ACC112 (cell line): ENCODE measurements at regions not wholly inside any gene's neighbourhood (a gene's known extent, or its start where the extent isn't known, plus 50 kb on each side); places are given as distances from the start of the nearest gene placed in this dataset.

Experiments
- H2AFZ ChIP-seq: fragments of 200-600 bp; sonication (generic); one replicate; pipeline ENCODE4 v1.6.0; 2017; ENCODE audit warnings: antibody characterized with exemption, low read length; ENCODE audit not compliant: unreplicated experiment
- H3K27ac ChIP-seq: fragments of 200-600 bp; sonication (generic); 2 replicates; pipeline ENCODE4 v1.5.1; 2014; ENCODE audit warnings: low read depth, mild to moderate bottlenecking, antibody characterized with exemption, low read length, moderate library complexity
- H3K27me3 ChIP-seq: fragments of 200-600 bp; sonication (generic); 2 replicates; pipeline ENCODE4 v1.6.1; 2014; ENCODE audit warnings: mild to moderate bottlenecking, antibody characterized with exemption, low read length, moderate library complexity, mixed read lengths; ENCODE audit not compliant: insufficient read depth
- H3K36me3 ChIP-seq: fragments of 200-600 bp; sonication (generic); 2 replicates; pipeline ENCODE4 v1.6.1; 2016; ENCODE audit warnings: mild to moderate bottlenecking, antibody characterized with exemption, low read length, moderate library complexity, mixed read lengths; ENCODE audit not compliant: insufficient read depth
- H3K4me1 ChIP-seq: fragments of 200-600 bp; sonication (generic); one replicate; pipeline ENCODE4 v1.6.1; 2016; ENCODE audit warnings: low read length, mixed read lengths; ENCODE audit not compliant: insufficient read depth, unreplicated experiment, control insufficient read depth
- H3K4me3 ChIP-seq: fragments of 200-600 bp; sonication (generic); 2 replicates; pipeline ENCODE4 v1.5.1; 2014; ENCODE audit warnings: mild to moderate bottlenecking, low read depth, low read length
- H3K79me2 ChIP-seq: fragments of 200-600 bp; sonication (generic); one replicate; pipeline ENCODE4 v1.6.0; 2016; ENCODE audit warnings: low read length; ENCODE audit not compliant: control insufficient read depth, unreplicated experiment, insufficient read depth

- Histone ChIP-seq H2AFZ (no peak overlapping the region), H3K36me3 (no peaks in the 10 kb centered on the region), H3K4me1 (peaks cover 6% of the 10 kb centered on the region), H3K4me3 (no peak overlapping the region), H3K79me2 (no peaks in the 10 kb centered on the region), H3K27me3 (peaks cover 44% of the 10 kb centered on the region), H3K27ac (no peak overlapping the region)
Observed at GRCh38 chr1:60870269-60870865, 212.0 kb upstream of the NFIA start.

GRCh38 chr1:60868901-60869663 lies 213.3 kb upstream of the NFIA start:
- no peaks in the 10 kb centered on the region for H3K4me1 ChIP-seq
- peaks cover 55% of the 10 kb centered on the region for H3K27me3 ChIP-seq
- H3K27ac ChIP-seq, result no peak overlapping the region
- no peak overlapping the region for H3K4me3 ChIP-seq
- no peak overlapping the region for H2AFZ ChIP-seq
- no peaks in the 10 kb centered on the region for H3K79me2 ChIP-seq
- H3K36me3 ChIP-seq, result no peaks in the 10 kb centered on the region

- Histone ChIP-seq H3K27me3 (peaks cover 68% of the 10 kb centered on the region), H3K4me3 (no peak overlapping the region), H3K27ac (no peak overlapping the region), H3K4me1 (no peaks in the 10 kb centered on the region), H3K36me3 (no peaks in the 10 kb centered on the region), H3K79me2 (no peaks in the 10 kb centered on the region), H2AFZ (no peak overlapping the region)
Observed at GRCh38 chr1:60867782-60868181, 214.6 kb upstream of the NFIA start.

- H2AFZ ChIP-seq, result no peak overlapping the region
Observed at GRCh38 chr1:60866917-60867531, 215.3 kb upstream of the NFIA start.

GRCh38 chr1:60866226-60866900 lies 216.0 kb upstream of the NFIA start:
- H3K27me3 ChIP-seq, result peaks cover 73% of the 10 kb centered on the region
- no peaks in the 10 kb centered on the region for H3K4me1 ChIP-seq

More at GRCh38 chr1:60866917-60867531, 215.3 kb upstream of the NFIA start:
- no peaks in the 10 kb centered on the region for H3K4me1 ChIP-seq
- H3K79me2 ChIP-seq, result no peaks in the 10 kb centered on the region
- H3K36me3 ChIP-seq, result no peaks in the 10 kb centered on the region
- no peak overlapping the region for H3K4me3 ChIP-seq
- peaks cover 72% of the 10 kb centered on the region for H3K27me3 ChIP-seq
- no peak overlapping the region for H3K27ac ChIP-seq

GRCh38 chr1:60865166-60865565 lies 217.2 kb upstream of the NFIA start:
- no peak overlapping the region for H3K4me3 ChIP-seq
- peaks cover 67% of the 10 kb centered on the region for H3K27me3 ChIP-seq
- no peaks in the 10 kb centered on the region for H3K4me1 ChIP-seq
- H3K79me2 ChIP-seq, result no peaks in the 10 kb centered on the region
- H2AFZ ChIP-seq, result no peak overlapping the region
- H3K27ac ChIP-seq, result no peak overlapping the region
- H3K36me3 ChIP-seq, result no peaks in the 10 kb centered on the region

More at GRCh38 chr1:60866226-60866900, 216.0 kb upstream of the NFIA start:
- Histone ChIP-seq H2AFZ (no peak overlapping the region), H3K27ac (no peak overlapping the region), H3K4me3 (no peak overlapping the region), H3K79me2 (no peaks in the 10 kb centered on the region), H3K36me3 (no peaks in the 10 kb centered on the region)

- Histone ChIP-seq H3K4me3 (no peak overlapping the region), H3K79me2 (no peaks in the 10 kb centered on the region), H3K4me1 (no peaks in the 10 kb centered on the region), H3K27me3 (peaks cover 67% of the 10 kb centered on the region), H2AFZ (no peak overlapping the region), H3K36me3 (no peaks in the 10 kb centered on the region), H3K27ac (no peak overlapping the region)
Observed at GRCh38 chr1:60864722-60865121, 217.6 kb upstream of the NFIA start.

GRCh38 chr1:60863131-60863530 lies 219.2 kb upstream of the NFIA start:
- H3K27ac ChIP-seq, result no peak overlapping the region
- no peaks in the 10 kb centered on the region for H3K79me2 ChIP-seq
- no peak overlapping the region for H2AFZ ChIP-seq
- H3K27me3 ChIP-seq, result peaks cover 56% of the 10 kb centered on the region
- H3K4me3 ChIP-seq, result no peak overlapping the region
- H3K36me3 ChIP-seq, result no peaks in the 10 kb centered on the region
- no peaks in the 10 kb centered on the region for H3K4me1 ChIP-seq

- Histone ChIP-seq H3K79me2 (no peaks in the 10 kb centered on the region), H3K36me3 (no peaks in the 10 kb centered on the region), H3K4me1 (no peaks in the 10 kb centered on the region), H2AFZ (no peak overlapping the region), H3K4me3 (no peak overlapping the region), H3K27ac (no peak overlapping the region), H3K27me3 (peaks cover 45% of the 10 kb centered on the region)
Observed at GRCh38 chr1:60861961-60862567, 220.3 kb upstream of the NFIA start.

GRCh38 chr1:60859111-60859510 lies 223.2 kb upstream of the NFIA start:
- H2AFZ ChIP-seq, result no peak overlapping the region
- H3K27me3 ChIP-seq, result peaks cover 26% of the 10 kb centered on the region
- H3K27ac ChIP-seq, result no peak overlapping the region
- no peaks in the 10 kb centered on the region for H3K36me3 ChIP-seq
- no peaks in the 10 kb centered on the region for H3K79me2 ChIP-seq
- H3K4me3 ChIP-seq, result no peak overlapping the region
- no peaks in the 10 kb centered on the region for H3K4me1 ChIP-seq
